H9 (cell line): ENCODE measurements at regions not wholly inside any gene's neighbourhood (a gene's known extent, or its start where the extent isn't known, plus 50 kb on each side); places are given as distances from the start of the nearest gene placed in this dataset.

Experiments used
- DNase-seq: peaks from one replicate; pipeline ENCODE4 v3.0.0-alpha.2; 2017
- H2AFZ ChIP-seq: one replicate; pipeline ENCODE4 v1.6.1; 2013; ENCODE audit warnings: mild to moderate bottlenecking, low read length, control low read depth, moderate library complexity
- H2AK5ac ChIP-seq: 2 replicates; pipeline ENCODE4 v1.6.1; 2013; ENCODE audit warnings: low read length, control low read depth, mixed read lengths; ENCODE audit not compliant: insufficient read length
- H2BK120ac ChIP-seq: one replicate; pipeline ENCODE4 v1.6.1; 2013; ENCODE audit warnings: low read depth, mild to moderate bottlenecking, low read length, control low read depth, inconsistent platforms; ENCODE audit not compliant: poor library complexity, severe bottlenecking
- H2BK12ac ChIP-seq: 2 replicates; pipeline ENCODE4 v1.6.1; 2013; ENCODE audit warnings: low read length, control low read depth, mixed read lengths, low read depth; ENCODE audit not compliant: insufficient read length
- H2BK15ac ChIP-seq: 2 replicates; pipeline ENCODE4 v1.6.1; 2013; ENCODE audit warnings: low read depth, low read length, control low read depth
- H2BK20ac ChIP-seq: one replicate; pipeline ENCODE4 v1.6.1; 2013; ENCODE audit warnings: low read depth, mild to moderate bottlenecking, low read length, control low read depth, inconsistent platforms; ENCODE audit not compliant: poor library complexity, severe bottlenecking
- H2BK5ac ChIP-seq: 2 replicates; pipeline ENCODE4 v1.6.1; 2013; ENCODE audit warnings: low read length, control low read depth, mixed read lengths; ENCODE audit not compliant: insufficient read length
- H3K14ac ChIP-seq: 2 replicates; pipeline ENCODE4 v1.6.1; 2013; ENCODE audit warnings: low read length, control low read depth; ENCODE audit not compliant: insufficient read depth
- H3K18ac ChIP-seq: 2 replicates; pipeline ENCODE4 v1.6.1; 2013; ENCODE audit warnings: low read depth, mild to moderate bottlenecking, mixed read lengths, low read length, control low read depth; ENCODE audit not compliant: insufficient read length
- H3K23ac ChIP-seq: 2 replicates; pipeline ENCODE4 v1.6.1; 2013; ENCODE audit warnings: low read length, control low read depth, mixed read lengths, low read depth; ENCODE audit not compliant: insufficient read length
- H3K23me2 ChIP-seq: 2 replicates; pipeline ENCODE4 v1.6.1; 2013; ENCODE audit warnings: low read depth, mild to moderate bottlenecking, mixed read lengths, low read length, control low read depth; ENCODE audit not compliant: insufficient read length, poor library complexity, severe bottlenecking
- H3K27ac ChIP-seq: 2 replicates; pipeline ENCODE4 v1.5.1; 2013; ENCODE audit warnings: low read length, control low read depth, mixed read lengths, low read depth; ENCODE audit not compliant: insufficient read length
- H3K27me3 ChIP-seq: 2 replicates; pipeline ENCODE4 v1.6.1; 2013; ENCODE audit warnings: low read length, control low read depth, inconsistent platforms; ENCODE audit not compliant: insufficient read depth
- H3K4ac ChIP-seq: 2 replicates; pipeline ENCODE4 v1.6.1; 2013; ENCODE audit warnings: low read depth, mild to moderate bottlenecking, control low read depth, inconsistent platforms, low read length, moderate library complexity
- H3K4me1 ChIP-seq: 2 replicates; pipeline ENCODE4 v1.6.1; 2013; ENCODE audit warnings: low read length, control low read depth, inconsistent platforms; ENCODE audit not compliant: insufficient read depth
- H3K4me2 ChIP-seq: 2 replicates; pipeline ENCODE4 v1.6.1; 2013; ENCODE audit warnings: low read length, control low read depth, mixed read lengths; ENCODE audit not compliant: insufficient read length, insufficient read depth
- H3K56ac ChIP-seq: 2 replicates; pipeline ENCODE4 v1.6.1; 2013; ENCODE audit warnings: low read depth, mild to moderate bottlenecking, mixed read lengths, low read length, control low read depth; ENCODE audit not compliant: insufficient read length
- H3K79me1 ChIP-seq: 2 replicates; pipeline ENCODE4 v1.6.1; 2013; ENCODE audit warnings: low read depth, mild to moderate bottlenecking, moderate library complexity, low read length, control low read depth, inconsistent platforms; ENCODE audit not compliant: insufficient read depth, poor library complexity, severe bottlenecking
- H3K79me2 ChIP-seq: 2 replicates; pipeline ENCODE4 v1.6.1; 2013; ENCODE audit warnings: low read length, control low read depth, inconsistent platforms; ENCODE audit not compliant: insufficient read depth
- H3K9ac ChIP-seq: 2 replicates; pipeline ENCODE4 v1.6.1; 2013; ENCODE audit warnings: low read length, control low read depth, mixed read lengths; ENCODE audit not compliant: insufficient read length; ENCODE audit errors: extremely low read depth
- H3K9me3 ChIP-seq: one replicate; pipeline ENCODE4 v1.6.1; 2013; ENCODE audit warnings: low read depth, low read length, inconsistent platforms; ENCODE audit not compliant: control insufficient read depth
- H3T11ph ChIP-seq: one replicate; pipeline ENCODE4 v1.6.1; 2013; ENCODE audit warnings: mild to moderate bottlenecking, low read length, control low read depth, inconsistent platforms
- H4K20me1 ChIP-seq: one replicate; pipeline ENCODE4 v1.6.1; 2013; ENCODE audit not compliant: control insufficient read depth, insufficient read length, insufficient read depth
- H4K5ac ChIP-seq: 2 replicates; pipeline ENCODE4 v1.6.1; 2013; ENCODE audit warnings: low read depth, mild to moderate bottlenecking, mixed read lengths, low read length, control low read depth; ENCODE audit not compliant: insufficient read length
- H4K8ac ChIP-seq: replicated peaks from 2 replicates; pipeline ENCODE4 v1.6.1; 2013; ENCODE audit warnings: low read length, control low read depth, mixed read lengths, low read depth; ENCODE audit not compliant: insufficient read length
- H4K91ac ChIP-seq: 2 replicates; pipeline ENCODE4 v1.6.1; 2013; ENCODE audit warnings: low read depth, mild to moderate bottlenecking, moderate library complexity, mixed read lengths, low read length, control low read depth; ENCODE audit not compliant: insufficient read length
- H3K27ac Mint-ChIP-seq, 3 experiments: 2 replicates in 2 of 3; 3 replicates in 1 of 3; pipeline ENCODE4 v1.8.0; 2020 to 2021; ENCODE audit warnings: mixed read lengths in 3 of 3, mild to moderate bottlenecking in 1 of 3, moderate library complexity in 1 of 3
- H3K27me3 Mint-ChIP-seq: 2 replicates; pipeline ENCODE4 v1.8.0; 2021; ENCODE audit warnings: low read depth, mild to moderate bottlenecking, moderate library complexity, mixed read lengths
- H3K36me3 Mint-ChIP-seq, 3 experiments: 2 replicates in 2 of 3; 3 replicates in 1 of 3; pipeline ENCODE4 v1.8.0; 2020 to 2021; ENCODE audit warnings: low read depth in 3 of 3, mixed read lengths in 3 of 3; ENCODE audit not compliant: insufficient read depth in 1 of 3
- H3K4me1 Mint-ChIP-seq, 2 experiments: 2 replicates each; pipeline ENCODE4 v1.8.0; 2020; ENCODE audit warnings: mixed read lengths in 2 of 2
- H3K4me3 Mint-ChIP-seq, 2 experiments: 2 replicates in 1 of 2; 3 replicates in 1 of 2; pipeline ENCODE4 v1.8.0; 2020 to 2021; ENCODE audit warnings: mild to moderate bottlenecking in 2 of 2, mixed read lengths in 2 of 2, moderate library complexity in 1 of 2
- H3K9me3 Mint-ChIP-seq, 2 experiments: 2 replicates in 1 of 2; 3 replicates in 1 of 2; pipeline ENCODE4 v1.8.0; 2020; ENCODE audit warnings: mild to moderate bottlenecking in 2 of 2, mixed read lengths in 2 of 2, moderate library complexity in 1 of 2
- WGBS: extraction: QIAGEN DNeasy Blood & Tissue Kit; methylation state at CpG from one replicate; pipeline ENCODE4 v1.1.7; 2013; ENCODE audit warnings: missing lambda C conversion rate, low lambda C conversion rate, mixed read lengths; ENCODE audit not compliant: insufficient read length; ENCODE audit errors: extremely low coverage; 5-methylcytosine and 5-hydroxymethylcytosine counted together
- TF ChIP-seq, protein P1 (sequence below): fragments of 200-600 bp; sonication (generic); conservative IDR thresholded peaks from 3 replicates; pipeline ENCODE4 v1.8.0; 2021; ENCODE audit warnings: antibody characterized with exemption, mild to moderate bottlenecking

DNA sequence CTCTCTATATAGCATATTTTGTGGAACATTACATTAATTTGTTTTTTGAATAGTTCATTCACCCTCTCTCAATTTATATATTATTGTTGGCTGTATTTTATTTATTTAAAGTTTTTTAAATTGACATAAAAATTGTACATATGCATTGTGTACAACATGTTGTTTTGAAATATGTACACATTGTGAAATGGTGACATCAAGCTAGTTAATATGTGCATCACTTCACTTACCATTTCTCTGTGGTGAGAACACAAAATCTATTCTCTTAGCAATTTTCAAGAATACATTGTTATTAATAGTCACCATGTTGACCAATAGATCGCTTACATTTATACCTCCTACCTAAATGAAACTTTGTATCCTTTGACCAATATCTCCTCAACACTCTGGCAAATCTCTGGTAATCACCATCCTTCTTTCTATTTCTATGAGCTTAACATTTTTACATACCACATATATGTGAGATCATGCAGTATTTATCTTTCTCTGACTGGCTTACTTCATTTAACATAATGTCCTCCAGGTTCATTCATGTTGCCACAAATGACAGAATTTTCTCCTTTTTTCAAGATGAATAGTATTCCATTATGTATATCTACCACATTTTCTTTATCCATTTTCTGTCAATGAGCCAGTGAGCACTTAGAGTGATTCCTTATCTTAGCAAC lies 180.9 kb upstream of the DEPDC1 start:
- no peak overlapping the region for H4K91ac ChIP-seq
- H3K4me2 ChIP-seq = no peak overlapping the region
- H4K5ac ChIP-seq = no peak overlapping the region
- no peak overlapping the region for H3K4ac ChIP-seq
- TF ChIP-seq, protein P1, sequence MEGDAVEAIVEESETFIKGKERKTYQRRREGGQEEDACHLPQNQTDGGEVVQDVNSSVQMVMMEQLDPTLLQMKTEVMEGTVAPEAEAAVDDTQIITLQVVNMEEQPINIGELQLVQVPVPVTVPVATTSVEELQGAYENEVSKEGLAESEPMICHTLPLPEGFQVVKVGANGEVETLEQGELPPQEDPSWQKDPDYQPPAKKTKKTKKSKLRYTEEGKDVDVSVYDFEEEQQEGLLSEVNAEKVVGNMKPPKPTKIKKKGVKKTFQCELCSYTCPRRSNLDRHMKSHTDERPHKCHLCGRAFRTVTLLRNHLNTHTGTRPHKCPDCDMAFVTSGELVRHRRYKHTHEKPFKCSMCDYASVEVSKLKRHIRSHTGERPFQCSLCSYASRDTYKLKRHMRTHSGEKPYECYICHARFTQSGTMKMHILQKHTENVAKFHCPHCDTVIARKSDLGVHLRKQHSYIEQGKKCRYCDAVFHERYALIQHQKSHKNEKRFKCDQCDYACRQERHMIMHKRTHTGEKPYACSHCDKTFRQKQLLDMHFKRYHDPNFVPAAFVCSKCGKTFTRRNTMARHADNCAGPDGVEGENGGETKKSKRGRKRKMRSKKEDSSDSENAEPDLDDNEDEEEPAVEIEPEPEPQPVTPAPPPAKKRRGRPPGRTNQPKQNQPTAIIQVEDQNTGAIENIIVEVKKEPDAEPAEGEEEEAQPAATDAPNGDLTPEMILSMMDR = no peak
- H3K9me3 Mint-ChIP-seq = no peaks in the 10 kb centered on the region
- no peak overlapping the region for H3K23ac ChIP-seq
- H3K27ac ChIP-seq = no peak overlapping the region
- H2AK5ac ChIP-seq = no peak overlapping the region
- no peak overlapping the region for H4K8ac ChIP-seq
- H3T11ph ChIP-seq = no peak overlapping the region
- H2BK12ac ChIP-seq = no peak overlapping the region
- no peaks in the 10 kb centered on the region for H3K27me3 ChIP-seq
- H3K56ac ChIP-seq = no peak overlapping the region
- no peak overlapping the region for H3K4me3 Mint-ChIP-seq
- no peaks in the 10 kb centered on the region for H3K4me1 Mint-ChIP-seq
- H2BK120ac ChIP-seq = no peak overlapping the region
- H3K18ac ChIP-seq = no peak overlapping the region
- no peak overlapping the region for H3K14ac ChIP-seq
- no peaks in the 10 kb centered on the region for H3K23me2 ChIP-seq
- no peaks in the 10 kb centered on the region for H3K27me3 Mint-ChIP-seq
- DNase-seq = no peak
- WGBS = no CpG with 5 or more reads among the region's 1 CpG
- H4K20me1 ChIP-seq = no peaks in the 10 kb centered on the region
- H3K9ac ChIP-seq = no peak overlapping the region
- H3K36me3 Mint-ChIP-seq = no peaks in the 10 kb centered on the region
- no peak overlapping the region for H2BK20ac ChIP-seq
- H3K4me1 ChIP-seq = no peaks in the 10 kb centered on the region
- no peaks in the 10 kb centered on the region for H3K9me3 ChIP-seq
- H2AFZ ChIP-seq = no peak overlapping the region
- no peak overlapping the region for H2BK5ac ChIP-seq
- no peaks in the 10 kb centered on the region for H3K79me2 ChIP-seq
- H3K27ac Mint-ChIP-seq = no peak overlapping the region
- H2BK15ac ChIP-seq = no peak overlapping the region
- no peaks in the 10 kb centered on the region for H3K79me1 ChIP-seq
